Lung (tissue), 11 donors: ENCODE measurements at regions not wholly inside any gene's neighbourhood (a gene's known extent, or its start where the extent isn't known, plus 50 kb on each side); places are given as distances from the start of the nearest gene placed in this dataset.

ENCODE experiments used
- ATAC-seq: fragments of 200-7000 bp; cut with Tn5 transposase; one replicate; pipeline ENCODE4 v1.9.1; 2020; ENCODE audit warnings: moderate number of reproducible peaks; ENCODE audit not compliant: insufficient read depth, low FRiP score
- DNase-seq, 3 donors: peaks; one replicate each; pipeline ENCODE4 v3.0.0-alpha.2; 2013 to 2017
- H3K27ac ChIP-seq, 2 donors: one replicate each; pipeline ENCODE4 v1.5.1; 2013; ENCODE audit warnings: mild to moderate bottlenecking in 2 of 2, moderate library complexity in 2 of 2, control low read depth in 1 of 2, inconsistent platforms in 1 of 2, low read depth in 1 of 2, low read length in 1 of 2
- H3K27me3 ChIP-seq, 3 donors: one replicate each; pipeline ENCODE4 v1.5.1; 2013; ENCODE audit warnings: low read length in 2 of 3; ENCODE audit not compliant: control insufficient read depth in 3 of 3, insufficient read depth in 3 of 3
- H3K36me3 ChIP-seq, 4 donors: one replicate each; pipeline ENCODE4 v1.5.1; 2013; ENCODE audit warnings: low read length in 4 of 4, mild to moderate bottlenecking in 1 of 4, moderate library complexity in 1 of 4; ENCODE audit not compliant: control insufficient read depth in 4 of 4, insufficient read depth in 4 of 4
- H3K4me1 ChIP-seq, 5 donors: one replicate each; pipeline ENCODE4 v1.5.1; 2013; ENCODE audit warnings: low read length in 5 of 5, mild to moderate bottlenecking in 2 of 5, moderate library complexity in 1 of 5; ENCODE audit not compliant: control insufficient read depth in 5 of 5, insufficient read depth in 5 of 5
- H3K4me3 ChIP-seq: one replicate; pipeline ENCODE4 v1.5.1; 2013; ENCODE audit warnings: mild to moderate bottlenecking, control low read depth, moderate library complexity
- H3K9ac ChIP-seq, 2 donors: one replicate each; pipeline ENCODE4 v1.5.1; 2013; ENCODE audit warnings: low read length in 2 of 2, control low read depth in 1 of 2; ENCODE audit not compliant: insufficient read depth in 1 of 2
- H3K9me3 ChIP-seq, 4 donors: one replicate each; pipeline ENCODE4 v1.5.1; 2013; ENCODE audit warnings: low read length in 3 of 4, mild to moderate bottlenecking in 1 of 4, moderate library complexity in 1 of 4; ENCODE audit not compliant: control insufficient read depth in 4 of 4, insufficient read depth in 3 of 4
- CTCF ChIP-seq: IDR thresholded peaks from 2 replicates; pipeline ENCODE4 v1.5.1; 2012; ENCODE audit warnings: mild to moderate bottlenecking; ENCODE audit errors: control extremely low read depth, extremely low read depth
- WGBS, 2 donors: extraction: QIAGEN DNeasy Blood & Tissue Kit; methylation state at CpG; one replicate each; pipeline ENCODE4 v1.1.7; 2013; 5-methylcytosine and 5-hydroxymethylcytosine counted together
- donor health status: control.
- donor health status: control.
- donor health status: Bipolar disorder and iron deficiency.
- donor health status: healthy.
- donor health status: DM: yes; HTN: yes; CAD: no.

- H3K4me3 ChIP-seq = no peak overlapping the region
- ATAC-seq (no peak), DNase-seq (peak; percentile 18 to 33 (median 27))
- H3K4me1 ChIP-seq = no peaks in the 10 kb centered on the region
- no peaks in the 10 kb centered on the region for H3K27me3 ChIP-seq
- H3K27ac ChIP-seq = no peak overlapping the region
- H3K9me3 ChIP-seq = no peaks in the 10 kb centered on the region
- H3K36me3 ChIP-seq = no peaks in the 10 kb centered on the region
- H3K9ac ChIP-seq = no peak overlapping the region
- 86% methylated on average over 1 of the region's 1 CpG for WGBS, 2 donors
- TF ChIP-seq CTCF = no peak
These were observed 479.1 kb upstream of the GJE1 start for GRCh38 chr6:141653590-141653989.

GRCh38 chr6:141641951-141642350 lies 490.8 kb upstream of the GJE1 start:
- Histone ChIP-seq H3K4me3 (no peak overlapping the region), H3K36me3 (no peaks in the 10 kb centered on the region), H3K9ac (no peak overlapping the region), H3K27me3 (no peaks in the 10 kb centered on the region), H3K9me3 (peaks cover 0 to 2% (median 0%) of the 10 kb centered on the region in 4 donors), H3K27ac (no peak overlapping the region), H3K4me1 (no peaks in the 10 kb centered on the region)
- ATAC-seq (no peak), DNase-seq (no peak)
- WGBS, 2 donors = 61 to 68% methylated on average over 1 of the region's 1 CpG
- TF ChIP-seq CTCF = no peak

- Histone ChIP-seq H3K9ac (no peak overlapping the region), H3K36me3 (no peaks in the 10 kb centered on the region), H3K4me1 (no peaks in the 10 kb centered on the region), H3K27me3 (no peaks in the 10 kb centered on the region), H3K4me3 (no peak overlapping the region), H3K9me3 (no peaks in the 10 kb centered on the region), H3K27ac (no peak overlapping the region)
- TF ChIP-seq CTCF = no peak
- no peak for ATAC-seq
- WGBS, 2 donors = 45 to 64% methylated on average over 1 of the region's 1 CpG
- DNase-seq = no peak
These were observed 491.3 kb upstream of the GJE1 start for GRCh38 chr6:141641406-141641805.

GRCh38 chr6:141635621-141636020 lies 497.1 kb upstream of the GJE1 start:
- DNase-seq (no peak), ATAC-seq (no peak)
- Histone ChIP-seq H3K4me1 (no peaks in the 10 kb centered on the region), H3K27me3 (no peaks in the 10 kb centered on the region), H3K9ac (no peak overlapping the region), H3K4me3 (no peak overlapping the region), H3K36me3 (no peaks in the 10 kb centered on the region), H3K9me3 (no peaks in the 10 kb centered on the region), H3K27ac (no peak overlapping the region)
- no peak for TF ChIP-seq CTCF
- WGBS, 2 donors = 93 to 94% methylated on average over 3 of the region's 3 CpGs
